ENCODE measurements at regions not wholly inside any gene's neighbourhood (a gene's known extent, or its start where the extent isn't known, plus 50 kb on each side); places are given as distances from the start of the nearest gene placed in this dataset.

DNA sequence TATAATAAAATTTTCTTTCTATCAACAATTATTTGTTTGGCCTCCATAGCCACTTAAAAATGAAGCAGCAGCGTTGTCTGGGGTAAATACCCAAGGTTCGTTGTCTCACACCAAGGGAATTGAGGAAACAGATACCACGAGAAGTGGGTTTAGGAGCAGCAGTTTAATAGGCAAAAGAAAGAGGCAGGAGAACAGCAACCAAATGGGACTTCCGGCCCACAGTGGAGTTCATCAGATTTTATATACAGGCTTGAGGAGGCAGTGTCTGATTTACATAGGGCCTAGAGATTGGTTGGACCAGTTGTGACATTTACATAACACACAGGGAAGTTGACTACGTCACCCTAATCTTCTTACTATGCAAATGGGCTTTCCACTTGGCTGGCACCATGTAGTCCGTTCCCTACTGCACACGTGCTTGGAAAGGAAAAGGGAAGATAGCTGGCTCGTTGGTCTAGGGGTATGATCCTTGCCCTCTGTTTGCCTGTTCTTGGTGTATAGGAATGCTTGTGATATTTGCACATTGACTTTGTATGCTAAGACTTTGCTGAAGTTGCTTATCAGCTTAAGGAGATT is 61.5 kb upstream of the SETMAR start:
- H3K9ac ChIP-seq (replicated peaks; ENCODE audit: extremely low read depth, insufficient read depth, low read length), result no peak overlapping the region
- no peak for DNase-seq (ENCODE audit: low read depth, low spot score)
- BruUV-seq (replicated peaks), result no TSS peak
- H3K4me2 ChIP-seq (ENCODE audit: insufficient read depth, low read length), result no peak overlapping the region
- TF ChIP-seq POLR2A (IDR thresholded peaks at IDR 0.05; ENCODE audit: low read depth, low read length), result no peak
- TF ChIP-seq EZH2 (IDR thresholded peaks at IDR 0.05; ENCODE audit: borderline replicate concordance, low read depth, low read length, severe bottlenecking), result no peak
- TF ChIP-seq FOS (IDR thresholded peaks at IDR 0.05; ENCODE audit: borderline replicate concordance, insufficient read depth, low read length), result no peak
- TF ChIP-seq POLR2AphosphoS5 (IDR thresholded peaks at IDR 0.05; ENCODE audit: insufficient read depth, low read depth, low read length), result no peak
- no peak for TF ChIP-seq MYC (IDR thresholded peaks at IDR 0.05; ENCODE audit: low read depth, low read length)
- TF ChIP-seq, protein P1, sequence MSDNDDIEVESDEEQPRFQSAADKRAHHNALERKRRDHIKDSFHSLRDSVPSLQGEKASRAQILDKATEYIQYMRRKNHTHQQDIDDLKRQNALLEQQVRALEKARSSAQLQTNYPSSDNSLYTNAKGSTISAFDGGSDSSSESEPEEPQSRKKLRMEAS (IDR thresholded peaks at IDR 0.05; ENCODE audit: insufficient read depth, insufficient read length), result no peak
- no peak for TF ChIP-seq JUN (IDR thresholded peaks at IDR 0.05; ENCODE audit: borderline replicate concordance, insufficient read depth, insufficient read length, low read depth)
- TF ChIP-seq, protein P2, sequence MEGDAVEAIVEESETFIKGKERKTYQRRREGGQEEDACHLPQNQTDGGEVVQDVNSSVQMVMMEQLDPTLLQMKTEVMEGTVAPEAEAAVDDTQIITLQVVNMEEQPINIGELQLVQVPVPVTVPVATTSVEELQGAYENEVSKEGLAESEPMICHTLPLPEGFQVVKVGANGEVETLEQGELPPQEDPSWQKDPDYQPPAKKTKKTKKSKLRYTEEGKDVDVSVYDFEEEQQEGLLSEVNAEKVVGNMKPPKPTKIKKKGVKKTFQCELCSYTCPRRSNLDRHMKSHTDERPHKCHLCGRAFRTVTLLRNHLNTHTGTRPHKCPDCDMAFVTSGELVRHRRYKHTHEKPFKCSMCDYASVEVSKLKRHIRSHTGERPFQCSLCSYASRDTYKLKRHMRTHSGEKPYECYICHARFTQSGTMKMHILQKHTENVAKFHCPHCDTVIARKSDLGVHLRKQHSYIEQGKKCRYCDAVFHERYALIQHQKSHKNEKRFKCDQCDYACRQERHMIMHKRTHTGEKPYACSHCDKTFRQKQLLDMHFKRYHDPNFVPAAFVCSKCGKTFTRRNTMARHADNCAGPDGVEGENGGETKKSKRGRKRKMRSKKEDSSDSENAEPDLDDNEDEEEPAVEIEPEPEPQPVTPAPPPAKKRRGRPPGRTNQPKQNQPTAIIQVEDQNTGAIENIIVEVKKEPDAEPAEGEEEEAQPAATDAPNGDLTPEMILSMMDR (IDR thresholded peaks at IDR 0.05; ENCODE audit: extremely low read depth in 1 of 2, insufficient read depth in 1 of 2, low read depth in 1 of 2, low read length in 2 of 2), result no peak
- TF ChIP-seq GATA2 (IDR thresholded peaks at IDR 0.05; ENCODE audit: insufficient read depth, insufficient read length, low read depth, low read length), result no peak
- H3K9me1 ChIP-seq (replicated peaks; ENCODE audit: control insufficient read depth, extremely low read depth, insufficient read depth, low read length), result no peaks in the 10 kb centered on the region
- H3K4me3 ChIP-seq (replicated peaks in 1 of 3; ENCODE audit: insufficient read depth in 1 of 3, low read depth in 1 of 3, low read length in 3 of 3), result no peak overlapping the region
- dilution Hi-C loops (cut with MboI; ENCODE audit: extremely low pct_ligation_motif_present, low sequenced_read_pairs) (no loop called here), intact Hi-C loops (cut with micrococcal nuclease) (no loop called here)
- H3K36me3 ChIP-seq (ENCODE audit: control insufficient read depth in 2 of 2, extremely low read depth in 1 of 2, insufficient read depth in 2 of 2, low read length in 2 of 2), result no peaks in the 10 kb centered on the region
- H3K9me3 ChIP-seq (replicated peaks; ENCODE audit: control insufficient read depth, insufficient read depth, low read length), result peaks cover 2% of the 10 kb centered on the region
- no peaks in the 10 kb centered on the region for H3K27me3 ChIP-seq (ENCODE audit: control insufficient read depth in 2 of 2, insufficient read depth in 2 of 2, low read length in 2 of 2)
- H3K4me1 ChIP-seq (ENCODE audit: control insufficient read depth, extremely low read depth, insufficient read depth, low read length), result no peaks in the 10 kb centered on the region
- FAIRE-seq, result no peak
- H3K79me2 ChIP-seq (ENCODE audit: control insufficient read depth, insufficient read depth, low read length), result no peaks in the 10 kb centered on the region
- no peak overlapping the region for H3K27ac ChIP-seq (ENCODE audit: insufficient read depth, low read depth, low read length)
- CTCF ChIA-PET, result no interaction called here
- no peaks in the 10 kb centered on the region for H4K20me1 ChIP-seq (replicated peaks; ENCODE audit: control insufficient read depth, extremely low read depth, insufficient read depth, low read length)
- POLR2A ChIA-PET, result no interaction called here
- no peak overlapping the region for H2AFZ ChIP-seq (ENCODE audit: low read depth, low read length)
